SH-SY5Y (cell line): ENCODE measurements at regions not wholly inside any gene's neighbourhood (a gene's known extent, or its start where the extent isn't known, plus 50 kb on each side); places are given as distances from the start of the nearest gene placed in this dataset.

Source experiments
- GATA2 ChIP-seq: IDR thresholded peaks from 2 replicates; pipeline ENCODE4 v1.6.1; 2011; ENCODE audit warnings: mild to moderate bottlenecking, low read depth, low read length
- GATA3 ChIP-seq: IDR thresholded peaks from 2 replicates; pipeline ENCODE4 v1.6.1; 2011; ENCODE audit warnings: low read depth, mild to moderate bottlenecking, low read length, moderate library complexity

- TF ChIP-seq GATA2: no peak
- no peak for TF ChIP-seq GATA3
Observed at GRCh38 chrX:122133478-122133877, 1050.6 kb upstream of the GRIA3 start.
